GM12865 (cell line): ENCODE measurements at regions not wholly inside any gene's neighbourhood (a gene's known extent, or its start where the extent isn't known, plus 50 kb on each side); places are given as distances from the start of the nearest gene placed in this dataset.

ENCODE experiments used
- DNase-seq: peaks from one replicate; pipeline ENCODE4 v3.0.0; 2010; ENCODE audit warnings: low read depth
- H3K4me3 ChIP-seq: 2 replicates; pipeline ENCODE4 v1.5.1; 2011; ENCODE audit warnings: mild to moderate bottlenecking, low read depth, low read length, control low read depth
- TF ChIP-seq, protein P1 (sequence below): IDR thresholded peaks from 2 replicates; pipeline ENCODE4 v1.5.1; 2011; ENCODE audit warnings: low read length, control low read depth, low read depth, inconsistent platforms; ENCODE audit not compliant: insufficient read depth; ENCODE audit errors: missing control alignments

DNA sequence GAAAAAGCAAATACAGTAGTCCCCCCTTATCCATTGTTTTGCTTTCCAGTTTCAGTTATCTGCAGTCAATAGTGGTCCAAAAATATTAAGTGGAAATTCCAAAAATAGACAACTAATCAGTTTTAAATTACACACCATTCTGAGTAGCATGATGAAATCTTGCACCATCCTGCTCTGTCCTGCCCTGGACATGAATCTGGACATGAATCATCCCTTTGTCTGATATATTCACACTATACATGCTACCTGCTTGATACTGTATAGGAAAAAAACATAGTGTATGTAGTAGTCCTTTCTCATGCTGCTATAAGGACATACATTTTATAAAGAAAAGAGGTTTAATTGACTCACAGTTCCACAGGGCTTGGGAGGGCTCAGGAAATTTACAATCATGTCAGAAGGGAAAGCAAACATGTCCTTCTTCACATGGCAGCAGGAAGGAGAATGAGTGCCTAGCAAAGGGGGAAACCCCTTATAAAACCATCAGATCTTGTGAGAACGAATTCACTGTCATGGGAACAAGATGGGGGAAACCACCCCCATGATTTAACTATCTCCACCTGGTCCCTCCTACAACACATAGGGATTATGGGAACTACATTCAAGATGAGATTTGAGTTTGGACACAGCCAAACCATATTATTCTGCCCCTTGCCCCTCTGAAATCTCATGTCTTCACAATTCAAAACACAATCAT is 153.9 kb downstream of the ARRDC3 start:
- DNase-seq = no peak
- H3K4me3 ChIP-seq = no peak overlapping the region
- TF ChIP-seq, protein P1, sequence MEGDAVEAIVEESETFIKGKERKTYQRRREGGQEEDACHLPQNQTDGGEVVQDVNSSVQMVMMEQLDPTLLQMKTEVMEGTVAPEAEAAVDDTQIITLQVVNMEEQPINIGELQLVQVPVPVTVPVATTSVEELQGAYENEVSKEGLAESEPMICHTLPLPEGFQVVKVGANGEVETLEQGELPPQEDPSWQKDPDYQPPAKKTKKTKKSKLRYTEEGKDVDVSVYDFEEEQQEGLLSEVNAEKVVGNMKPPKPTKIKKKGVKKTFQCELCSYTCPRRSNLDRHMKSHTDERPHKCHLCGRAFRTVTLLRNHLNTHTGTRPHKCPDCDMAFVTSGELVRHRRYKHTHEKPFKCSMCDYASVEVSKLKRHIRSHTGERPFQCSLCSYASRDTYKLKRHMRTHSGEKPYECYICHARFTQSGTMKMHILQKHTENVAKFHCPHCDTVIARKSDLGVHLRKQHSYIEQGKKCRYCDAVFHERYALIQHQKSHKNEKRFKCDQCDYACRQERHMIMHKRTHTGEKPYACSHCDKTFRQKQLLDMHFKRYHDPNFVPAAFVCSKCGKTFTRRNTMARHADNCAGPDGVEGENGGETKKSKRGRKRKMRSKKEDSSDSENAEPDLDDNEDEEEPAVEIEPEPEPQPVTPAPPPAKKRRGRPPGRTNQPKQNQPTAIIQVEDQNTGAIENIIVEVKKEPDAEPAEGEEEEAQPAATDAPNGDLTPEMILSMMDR = no peak

DNA sequence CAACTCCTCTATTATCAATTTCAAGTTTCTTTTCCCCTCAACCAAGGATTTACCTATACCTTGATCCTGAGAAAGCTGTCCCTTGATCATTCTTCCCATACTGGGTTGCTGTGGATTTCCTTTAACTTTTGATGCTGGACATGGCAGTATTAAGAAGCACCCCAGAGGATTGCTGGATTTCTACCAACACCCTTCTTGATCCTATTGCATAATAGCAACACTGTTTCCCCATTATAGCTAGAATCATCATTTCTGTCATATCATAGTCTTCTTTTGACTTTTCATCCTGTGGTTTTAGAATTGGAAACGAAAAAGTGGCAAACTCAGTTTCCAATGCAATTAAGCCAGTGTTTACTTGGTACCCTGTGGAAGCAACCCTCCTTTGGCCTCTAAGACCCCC is 154.9 kb downstream of the ARRDC3 start:
- TF ChIP-seq, protein P1 = no peak
- DNase-seq = no peak
- H3K4me3 ChIP-seq = no peak overlapping the region

DNA sequence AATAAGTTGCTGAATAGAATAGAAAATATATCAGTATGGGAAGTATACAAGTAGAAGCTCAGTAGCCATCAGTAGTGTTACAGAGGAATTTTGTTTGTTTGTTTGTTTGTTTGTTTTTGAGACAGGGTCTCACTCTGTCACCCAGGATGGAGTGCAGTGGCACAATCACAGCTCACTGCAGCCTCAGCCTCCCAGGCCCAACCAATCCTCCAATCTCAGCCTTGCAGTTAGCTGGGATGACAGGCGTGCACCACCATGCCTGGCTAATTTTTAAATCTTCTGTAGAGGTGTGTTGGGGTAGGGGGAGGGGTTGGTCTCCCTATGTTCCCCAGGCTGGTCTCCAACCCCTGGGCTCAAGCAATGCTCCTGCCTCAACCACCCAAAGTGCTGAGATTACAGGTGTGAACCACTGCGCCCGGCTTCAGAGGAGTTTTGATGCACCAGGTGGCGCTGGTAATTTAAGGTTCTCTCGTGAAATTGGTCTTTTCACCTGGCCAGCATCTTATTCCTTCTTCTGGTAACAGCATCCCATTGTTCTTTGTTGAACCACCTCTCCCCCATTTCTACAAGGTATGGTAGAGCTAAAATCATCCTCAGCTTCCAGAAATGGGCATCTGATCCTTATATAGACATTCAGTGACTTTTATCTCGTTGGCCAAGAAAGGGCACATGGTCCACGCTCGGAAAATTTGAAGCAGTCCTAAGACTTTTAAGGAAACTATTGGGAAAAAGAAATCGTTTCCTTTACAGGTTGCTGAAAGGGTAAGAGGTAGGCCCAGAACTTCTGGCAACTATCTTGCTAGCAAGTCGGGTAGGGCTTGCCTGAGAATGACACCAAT is 157.1 kb downstream of the ARRDC3 start:
- peak; percentile 73 for DNase-seq
- TF ChIP-seq, protein P1 = peak; percentile 56
- no peak overlapping the region for H3K4me3 ChIP-seq

DNA sequence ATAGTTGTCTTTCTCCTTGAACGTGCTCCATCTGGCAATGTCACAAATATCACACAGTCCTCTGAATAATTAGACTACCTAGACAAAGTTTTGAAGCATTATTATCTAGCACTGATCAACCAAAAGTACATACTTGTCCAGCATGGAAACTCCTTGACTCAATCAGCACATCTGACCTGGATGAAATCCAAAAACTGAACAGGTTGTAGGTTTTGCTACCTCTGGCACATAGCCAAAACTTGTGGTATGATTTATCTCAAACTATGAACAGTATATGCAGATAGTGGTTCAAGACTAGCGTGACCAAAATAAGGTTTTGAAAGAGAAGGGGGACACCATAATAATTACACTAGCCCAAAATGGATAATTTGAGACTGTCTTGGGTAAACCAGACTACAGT is 158.1 kb downstream of the ARRDC3 start:
- DNase-seq = peak; percentile 30
- TF ChIP-seq, protein P1 = no peak
- H3K4me3 ChIP-seq = no peak overlapping the region

DNA sequence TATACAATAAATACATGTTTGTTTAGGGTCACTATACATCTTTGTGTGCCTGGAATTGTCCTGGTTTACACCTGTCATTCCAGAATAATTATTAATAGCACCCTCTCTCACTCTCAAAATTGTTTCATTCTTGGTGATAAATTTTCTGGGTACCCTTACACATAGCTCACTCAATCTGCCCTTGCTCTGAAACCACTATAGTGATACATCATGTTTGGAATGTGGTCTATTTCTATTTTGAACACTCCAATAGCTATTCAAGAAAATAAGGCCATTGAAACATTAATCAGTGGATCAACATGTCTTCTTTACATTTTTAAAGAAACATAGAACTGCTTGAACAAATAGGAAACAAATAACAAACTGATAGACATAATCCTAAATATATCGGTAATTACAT is 158.7 kb downstream of the ARRDC3 start:
- no peak overlapping the region for H3K4me3 ChIP-seq
- DNase-seq = no peak
- TF ChIP-seq, protein P1 = no peak

DNA sequence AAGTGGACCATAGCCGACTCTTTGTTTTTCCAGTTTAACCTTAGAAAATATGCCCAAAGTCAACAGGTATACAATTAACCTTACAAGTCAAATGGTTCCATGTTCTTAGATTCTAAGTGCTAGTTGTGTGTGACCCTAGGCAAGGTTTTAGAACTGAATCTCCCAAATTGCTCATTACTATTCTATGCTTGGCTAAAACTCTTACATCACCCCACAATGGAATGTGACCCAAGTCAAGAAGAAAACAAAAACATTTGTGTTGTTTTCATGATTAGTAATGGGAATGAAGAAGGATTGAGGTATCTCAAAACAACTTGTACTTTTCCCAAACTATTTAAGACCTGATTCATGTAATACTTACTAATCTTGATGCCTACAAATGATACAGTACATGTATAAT is 159.2 kb downstream of the ARRDC3 start:
- TF ChIP-seq, protein P1 = no peak
- no peak for DNase-seq

More for the DNA sequence above, 159.2 kb downstream of the ARRDC3 start:
- no peak overlapping the region for H3K4me3 ChIP-seq
